HepG2 (cell line): ENCODE measurements at regions not wholly inside any gene's neighbourhood (a gene's known extent, or its start where the extent isn't known, plus 50 kb on each side); places are given as distances from the start of the nearest gene placed in this dataset. TPM values are rescaled to one million over a fixed set of nuclear protein-coding genes. Genes with fewer than 3 reads are reported as not detected.

Source experiments
- MLLT10 ChIP-seq: sonication (generic); formaldehyde crosslinking; IDR thresholded peaks from 2 replicates; pipeline ENCODE4 v1.4.0; 2020; ENCODE audit warnings: missing genetic modification reagents
- TBX3 ChIP-seq: fragments of 450-650 bp; IDR thresholded peaks from 2 replicates; pipeline ENCODE4 v1.6.1; 2017; ENCODE audit warnings: antibody characterized with exemption, mild to moderate bottlenecking, inconsistent platforms, borderline replicate concordance
- ZNF12 ChIP-seq: sonication (generic); formaldehyde crosslinking; IDR thresholded peaks from 2 replicates; pipeline ENCODE4 v1.5.0; 2020; ENCODE audit warnings: missing genetic modification reagents
- ZNF660 ChIP-seq: sonication (generic); formaldehyde crosslinking; IDR thresholded peaks from 2 replicates; pipeline ENCODE4 v1.5.1; 2020; ENCODE audit warnings: mild to moderate bottlenecking, low read depth, missing genetic modification reagents, borderline replicate concordance
- microRNA counts: library from miRNA; unstranded; fragments of <30 nt; microRNA quantifications from one replicate; lab custom pipeline; 2015
- microRNA-seq: library from miRNA; unstranded; fragments of <30 nt; microRNA quantifications from one replicate; pipeline ENCODE4, GENCODE V29; 2020
- small RNA-seq, 3 experiments: library from RNA; depleted of rRNA; stranded (forward); fragments of <200 nt; gene quantifications; one replicate each; pipeline ENCODE3, GENCODE V24; 2012; ENCODE audit warnings: low read depth in 2 of 3, low replicate concordance in 1 of 3; ENCODE audit not compliant: insufficient read length in 3 of 3, insufficient read depth in 2 of 3

GRCh38 chr2:56133931-56134629 is 49.7 kb upstream of the CCDC85A start (continued):
- TF ChIP-seq MLLT10: no peak
- no peak for TF ChIP-seq ZNF660 (CRISPR knock-in tag)
- no peak for TF ChIP-seq TBX3
- no peak for TF ChIP-seq ZNF12 (CRISPR knock-in tag)

MicroRNAs in the stretch of these regions (microRNA counts, 767-probe panel; counts per million panel counts)
- microRNA hsa-miR-216a (lab: Ali Mortazavi, UCI) (not detected), microRNA hsa-miR-216b (lab: Ali Mortazavi, UCI) (not detected), microRNA hsa-miR-217 (lab: Ali Mortazavi, UCI) (not detected)

Small RNA genes lying in the stretch of these regions (microRNA-seq; reads per million reads assigned to microRNA genes)
- not detected for gene MIR216A
- not detected for gene MIR216B
- gene MIR217: not detected

Small RNA genes lying in the stretch of these regions (small RNA-seq; reads per million reads assigned to genes)
- 0 reads per million in 3 experiments for gene MIR216A
- gene MIR216B: 0 reads per million in 3 experiments
- 0 to 0.33 (median 0) reads per million in 3 experiments for gene MIR217
